Gastrocnemius medialis (tissue), 4 donors: ENCODE measurements at regions not wholly inside any gene's neighbourhood (a gene's known extent, or its start where the extent isn't known, plus 50 kb on each side); places are given as distances from the start of the nearest gene placed in this dataset.
A peak's percentile ranks its signal among the peaks of the same experiment; 100 is the strongest.

Experiments
- ATAC-seq, 2 donors: fragments of 150-250 bp; one replicate each; pipeline ENCODE4 v1.9.1; 2016
- DNase-seq, 2 donors: peaks; one replicate each; pipeline ENCODE4 v3.0.0-alpha.2; 2019
- H3K27ac ChIP-seq, 4 donors: fragments of 200-600 bp; sonication (generic); 1 replicate in 1 of 4; 2 replicates in 3 of 4; pipeline ENCODE4 v1.5.1; 2016 to 2018; ENCODE audit warnings: mild to moderate bottlenecking in 2 of 4, moderate library complexity in 1 of 4
- H3K27me3 ChIP-seq, 3 donors: fragments of 200-600 bp; sonication (generic) in 2 of 3; 1 replicate in 1 of 3; 2 replicates in 2 of 3; pipeline versions ENCODE4 v1.5.1 to v1.6.0; 2016 to 2019; ENCODE audit warnings: mild to moderate bottlenecking in 1 of 3, moderate library complexity in 1 of 3
- H3K36me3 ChIP-seq, 2 donors: fragments of 200-600 bp; sonication (generic) in 1 of 2; one replicate each; pipeline ENCODE4 v1.5.1; 2017 to 2018
- H3K4me1 ChIP-seq, 2 donors: fragments of 200-600 bp; sonication (generic) in 1 of 2; one replicate each; pipeline ENCODE4 v1.5.1; 2016 to 2017; ENCODE audit warnings: mild to moderate bottlenecking in 2 of 2
- H3K4me3 ChIP-seq, 4 donors: fragments of 200-600 bp; sonication (generic) in 3 of 4; 1 replicate in 1 of 4; 2 replicates in 3 of 4; pipeline ENCODE4 v1.5.1; 2016 to 2019; ENCODE audit warnings: mild to moderate bottlenecking in 2 of 4
- H3K9me3 ChIP-seq, 3 donors: fragments of 200-600 bp; sonication (generic) in 2 of 3; 1 replicate in 1 of 3; 2 replicates in 2 of 3; pipeline ENCODE4 v1.5.1; 2016 to 2019
- POLR2A ChIP-seq, 2 donors: fragments of 450-650 bp; IDR thresholded peaks; one replicate each; pipeline ENCODE4 v1.6.1; 2017; ENCODE audit warnings: antibody characterized with exemption in 2 of 2, mild to moderate bottlenecking in 2 of 2, moderate library complexity in 2 of 2
- in situ Hi-C, 4 donors: fragments of 200-750 bp; cut with MboI; loops; one replicate each; pipeline versions ENCODE4 v1.15.0 to v1.8.0; 2017; ENCODE audit warnings: low sequenced_read_pairs in 4 of 4
- intact Hi-C: fragments of 100-400 bp; cut with DNase I; formaldehyde crosslinking; loops from one replicate; pipeline ENCODE4 v1.15.1; 2023; ENCODE audit warnings: low total_unique reads
- TF ChIP-seq, protein P1 (sequence below), 5 experiments: fragments of 450-650 bp in 3 of 5; fragments of 200-600 bp in 2 of 5; sonication (generic) in 2 of 5; IDR thresholded peaks in 4 of 5; conservative IDR thresholded peaks in 1 of 5; 1 replicate in 4 of 5; 2 replicates in 1 of 5; pipeline ENCODE4 v1.5.1; 2016 to 2019; ENCODE audit warnings: antibody characterized with exemption in 5 of 5, mild to moderate bottlenecking in 3 of 5, moderate library complexity in 3 of 5

DNA sequence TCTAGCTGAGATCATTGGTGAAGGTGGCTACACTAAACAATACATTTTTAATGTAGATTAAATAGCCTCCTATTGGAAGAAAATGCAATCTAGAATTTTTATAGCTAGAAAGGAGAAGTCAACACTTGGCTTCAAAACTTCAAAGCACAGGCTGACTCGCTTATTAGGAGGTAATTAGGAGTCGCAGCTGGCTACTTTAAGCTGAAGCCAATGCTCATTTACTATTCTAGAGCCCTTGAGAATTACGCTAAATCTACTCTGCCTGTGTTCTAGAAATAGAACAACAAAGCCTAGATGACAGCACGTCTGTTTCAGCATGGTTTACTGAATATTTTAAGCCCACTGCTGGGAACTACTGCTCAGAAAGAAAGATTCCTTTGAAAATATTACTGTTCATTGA, 101.6 kb upstream of the EEPD1 start:
- ATAC-seq (no peak), DNase-seq (no peak)
- peak overlapping the region in 3 of 4 donors; percentile 16 to 91 (median 23) for H3K27ac ChIP-seq
- no peaks in the 10 kb centered on the region for H3K9me3 ChIP-seq
- no peak overlapping the region for H3K4me3 ChIP-seq
- H3K27me3 ChIP-seq, result no peaks in the 10 kb centered on the region
- intact Hi-C loops (loop anchor here (5.0 kb wide), 1 partner anchor 51 kb away; no protein-coding TSS in a partner anchor), in situ Hi-C loops (no loop called here)
- no peaks in the 10 kb centered on the region for H3K36me3 ChIP-seq
- no peak for TF ChIP-seq POLR2A (IDR thresholded peaks at IDR 0.05)
- TF ChIP-seq, protein P1, sequence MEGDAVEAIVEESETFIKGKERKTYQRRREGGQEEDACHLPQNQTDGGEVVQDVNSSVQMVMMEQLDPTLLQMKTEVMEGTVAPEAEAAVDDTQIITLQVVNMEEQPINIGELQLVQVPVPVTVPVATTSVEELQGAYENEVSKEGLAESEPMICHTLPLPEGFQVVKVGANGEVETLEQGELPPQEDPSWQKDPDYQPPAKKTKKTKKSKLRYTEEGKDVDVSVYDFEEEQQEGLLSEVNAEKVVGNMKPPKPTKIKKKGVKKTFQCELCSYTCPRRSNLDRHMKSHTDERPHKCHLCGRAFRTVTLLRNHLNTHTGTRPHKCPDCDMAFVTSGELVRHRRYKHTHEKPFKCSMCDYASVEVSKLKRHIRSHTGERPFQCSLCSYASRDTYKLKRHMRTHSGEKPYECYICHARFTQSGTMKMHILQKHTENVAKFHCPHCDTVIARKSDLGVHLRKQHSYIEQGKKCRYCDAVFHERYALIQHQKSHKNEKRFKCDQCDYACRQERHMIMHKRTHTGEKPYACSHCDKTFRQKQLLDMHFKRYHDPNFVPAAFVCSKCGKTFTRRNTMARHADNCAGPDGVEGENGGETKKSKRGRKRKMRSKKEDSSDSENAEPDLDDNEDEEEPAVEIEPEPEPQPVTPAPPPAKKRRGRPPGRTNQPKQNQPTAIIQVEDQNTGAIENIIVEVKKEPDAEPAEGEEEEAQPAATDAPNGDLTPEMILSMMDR (IDR thresholded peaks at IDR 0.05 in 4 of 5, conservative IDR thresholded peaks at IDR 0.05 in 1 of 5), result no peak
- peaks cover 41 to 78% of the 10 kb centered on the region in 2 donors for H3K4me1 ChIP-seq

DNA sequence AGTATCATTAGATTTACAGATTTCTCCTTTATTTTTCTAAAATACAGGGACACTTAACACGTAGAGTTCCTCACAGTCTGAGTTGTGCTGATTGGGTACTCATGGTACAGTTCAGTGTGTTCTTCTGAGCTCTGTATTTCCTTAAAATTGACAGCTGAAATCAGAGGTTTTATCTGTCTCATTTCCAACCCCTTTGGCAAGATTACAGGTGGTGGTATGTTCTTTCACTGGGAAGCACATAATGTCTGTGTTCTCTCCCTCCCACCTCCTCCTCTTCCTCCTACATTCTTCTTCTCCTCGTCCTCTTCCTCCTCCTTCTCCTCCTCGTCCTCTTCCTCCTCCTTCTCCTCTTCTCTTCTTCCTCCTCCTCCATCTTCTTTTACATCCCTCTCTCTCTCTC, 99.5 kb upstream of the EEPD1 start:
- H3K9me3 ChIP-seq, result no peaks in the 10 kb centered on the region
- in situ Hi-C loops, result no loop called here
- DNase-seq, result peak in 1 of 2 donors; percentile 59
- no peaks in the 10 kb centered on the region for H3K36me3 ChIP-seq
- no peaks in the 10 kb centered on the region for H3K27me3 ChIP-seq
- peak overlapping the region; percentile 47 to 91 (median 70) for H3K27ac ChIP-seq
- peaks cover 25 to 57% of the 10 kb centered on the region in 2 donors for H3K4me1 ChIP-seq
- no peak overlapping the region for H3K4me3 ChIP-seq
- intact Hi-C loops, result loop anchor here (5.0 kb wide), 1 partner anchor 49 kb away; no protein-coding TSS in a partner anchor
- ATAC-seq, result peak; percentile 54 to 96
- no peak for TF ChIP-seq POLR2A (IDR thresholded peaks at IDR 0.05)
- TF ChIP-seq, protein P1 (IDR thresholded peaks at IDR 0.05 in 4 of 5, conservative IDR thresholded peaks at IDR 0.05 in 1 of 5), result no peak

DNA sequence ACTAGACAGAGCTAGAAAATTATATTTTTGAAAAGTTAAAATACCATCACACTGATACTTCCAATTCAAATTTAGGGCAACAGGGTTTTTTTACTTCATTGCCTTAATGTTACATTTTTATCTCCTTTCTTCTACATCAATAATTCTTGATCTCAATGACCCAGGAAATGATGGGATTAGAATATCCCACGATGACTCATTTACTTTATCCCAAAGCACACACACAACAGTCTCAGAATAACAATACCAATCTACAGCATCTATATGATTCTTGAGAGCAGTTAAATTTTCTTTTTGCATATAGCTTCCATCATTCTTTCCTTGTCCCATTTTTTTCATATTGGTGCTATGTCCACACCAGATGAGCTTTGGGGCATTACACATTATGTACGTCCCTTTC, 98.4 kb upstream of the EEPD1 start:
- H3K27ac ChIP-seq, result peak overlapping the region in 3 of 4 donors; percentile 67 to 91 (median 74)
- no peaks in the 10 kb centered on the region for H3K27me3 ChIP-seq
- TF ChIP-seq POLR2A (IDR thresholded peaks at IDR 0.05), result no peak
- TF ChIP-seq, protein P1 (IDR thresholded peaks at IDR 0.05 in 4 of 5, conservative IDR thresholded peaks at IDR 0.05 in 1 of 5), result no peak
- intact Hi-C loops (loop anchor here (5.0 kb wide), 1 partner anchor 48 kb away; no protein-coding TSS in a partner anchor), in situ Hi-C loops (no loop called here)
- H3K4me1 ChIP-seq, result peaks cover 14 to 47% of the 10 kb centered on the region in 2 donors
- H3K9me3 ChIP-seq, result no peaks in the 10 kb centered on the region
- DNase-seq, result no peak
- no peaks in the 10 kb centered on the region for H3K36me3 ChIP-seq
- no peak for ATAC-seq
- H3K4me3 ChIP-seq, result no peak overlapping the region

DNA sequence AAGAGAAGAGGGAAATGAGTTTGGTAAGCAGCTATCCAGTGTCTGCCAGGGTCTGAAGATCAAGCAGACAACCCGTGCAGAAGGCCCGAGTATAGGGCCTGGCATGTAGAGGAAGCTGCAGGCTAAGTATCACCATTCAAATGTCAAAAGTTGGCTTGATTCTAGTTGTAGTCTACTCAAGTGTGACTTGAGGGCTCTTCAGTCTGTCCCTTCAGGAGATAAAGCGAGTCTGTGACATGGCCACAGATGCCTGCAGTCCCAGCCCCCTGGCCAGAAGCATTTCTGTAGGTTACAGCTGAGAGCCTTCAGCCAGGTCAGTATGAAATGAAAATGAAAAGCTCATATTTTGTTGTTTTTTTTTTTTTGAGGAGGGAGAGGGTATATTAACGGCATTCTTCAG, 97.8 kb upstream of the EEPD1 start:
- TF ChIP-seq, protein P1 (IDR thresholded peaks at IDR 0.05 in 4 of 5, conservative IDR thresholded peaks at IDR 0.05 in 1 of 5), result no peak
- no peak for TF ChIP-seq POLR2A (IDR thresholded peaks at IDR 0.05)
- Histone ChIP-seq H3K27me3 (no peaks in the 10 kb centered on the region), H3K27ac (peak overlapping the region in 1 of 4 donors; percentile 91), H3K9me3 (no peaks in the 10 kb centered on the region), H3K4me3 (no peak overlapping the region), H3K36me3 (no peaks in the 10 kb centered on the region), H3K4me1 (peaks cover 10 to 41% of the 10 kb centered on the region in 2 donors)
- ATAC-seq (no peak), DNase-seq (no peak)
- intact Hi-C loops, result no loop called here
- in situ Hi-C loops, result no loop called here

DNA sequence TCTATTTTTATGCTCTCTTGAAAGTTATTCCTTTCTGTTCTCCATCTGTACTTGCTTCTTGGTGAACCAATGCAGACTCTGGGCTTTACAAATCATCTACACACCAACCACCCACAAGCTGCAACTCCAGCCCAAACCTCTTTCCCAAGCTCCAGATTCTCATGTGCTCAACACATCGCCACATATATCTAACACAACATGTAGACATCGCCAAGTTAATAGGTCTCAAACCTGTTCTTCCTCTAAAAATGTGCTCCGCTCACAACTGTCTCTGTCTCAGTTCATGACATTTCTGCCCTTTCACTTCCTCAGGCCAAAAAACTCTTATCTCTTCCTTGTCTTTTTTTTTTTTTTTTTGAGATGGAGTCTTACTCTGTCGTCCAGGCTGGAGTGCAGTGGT, 95.7 kb upstream of the EEPD1 start:
- in situ Hi-C loops, result no loop called here
- Histone ChIP-seq H3K27me3 (no peaks in the 10 kb centered on the region), H3K4me1 (peaks cover 0 to 21% of the 10 kb centered on the region in 2 donors), H3K9me3 (no peaks in the 10 kb centered on the region), H3K36me3 (no peaks in the 10 kb centered on the region), H3K4me3 (no peak overlapping the region), H3K27ac (no peak overlapping the region)
- intact Hi-C loops, result no loop called here
- DNase-seq, result no peak
- ATAC-seq, result no peak
- TF ChIP-seq, protein P1 (IDR thresholded peaks at IDR 0.05 in 4 of 5, conservative IDR thresholded peaks at IDR 0.05 in 1 of 5), result no peak
- TF ChIP-seq POLR2A (IDR thresholded peaks at IDR 0.05), result no peak
